ENCODE measurements at regions not wholly inside any gene's neighbourhood (a gene's known extent, or its start where the extent isn't known, plus 50 kb on each side); places are given as distances from the start of the nearest gene placed in this dataset.

GRCh38 chr6:53989504-53989903, 121.7 kb upstream of the MLIP start:
- no peak for DNase-seq
- Histone ChIP-seq H2AFZ (no peak overlapping the region), H3K4me3 (no peak overlapping the region), H3K36me3 (ENCODE audit: low read depth) (no peaks in the 10 kb centered on the region), H3K9me2 (ENCODE audit: insufficient read depth) (no peaks in the 10 kb centered on the region; the same call in 1 of the 2 replicates), H3K4me1 (replicated peaks; ENCODE audit: insufficient read depth) (peaks cover 2% of the 10 kb centered on the region; the same call in 1 of the 2 replicates), H3K27ac (no peak overlapping the region), H3K27me3 (ENCODE audit: insufficient read depth, low read depth) (no peaks in the 10 kb centered on the region), H3K4me2 (no peak overlapping the region), H3K9me3 (ENCODE audit: insufficient read depth, low read depth) (no peaks in the 10 kb centered on the region), H3K79me2 (ENCODE audit: low read depth) (no peaks in the 10 kb centered on the region), H4K20me1 (ENCODE audit: insufficient read depth) (no peaks in the 10 kb centered on the region), H3F3A (ENCODE audit: insufficient read depth, low read depth) (no peaks in the 10 kb centered on the region; the same call in 1 of the 2 replicates)
- intact Hi-C loops (cut with micrococcal nuclease; ENCODE audit: unreplicated experiment), result loop anchor here (10.0 kb wide), 1 partner anchor 705 kb away; no protein-coding TSS in a partner anchor
- no TSS peak for BruUV-seq (replicated peaks)
- TF ChIP-seq EZH2 (IDR thresholded peaks at IDR 0.05; ENCODE audit: low read depth) (no peak), CTCF (conservative IDR thresholded peaks at IDR 0.05) (no peak)
- ChIA-PET POLR2A (ENCODE audit: unreplicated experiment) (no interaction called here), CTCF (no interaction called here)

- Histone ChIP-seq H3K4me2 (no peak overlapping the region), H3K79me2 (ENCODE audit: low read depth) (no peaks in the 10 kb centered on the region), H3K4me3 (no peak overlapping the region), H3K27me3 (ENCODE audit: insufficient read depth, low read depth) (no peaks in the 10 kb centered on the region), H3K27ac (no peak overlapping the region), H3F3A (ENCODE audit: insufficient read depth, low read depth) (no peaks in the 10 kb centered on the region), H3K36me3 (ENCODE audit: low read depth) (no peaks in the 10 kb centered on the region), H3K9me2 (ENCODE audit: insufficient read depth) (peaks cover 4% of the 10 kb centered on the region), H2AFZ (no peak overlapping the region), H3K4me1 (replicated peaks; ENCODE audit: insufficient read depth) (no peaks in the 10 kb centered on the region), H3K9me3 (ENCODE audit: insufficient read depth, low read depth) (no peaks in the 10 kb centered on the region), H4K20me1 (ENCODE audit: insufficient read depth) (no peaks in the 10 kb centered on the region)
- no TSS peak for BruUV-seq (replicated peaks)
- DNase-seq, result no peak
- CTCF ChIA-PET, result no interaction called here
- TF ChIP-seq EZH2 (IDR thresholded peaks at IDR 0.05; ENCODE audit: low read depth) (no peak), CTCF (conservative IDR thresholded peaks at IDR 0.05) (no peak; the same call in 1 of the 2 replicates)
- POLR2A ChIA-PET (ENCODE audit: unreplicated experiment), result no interaction called here
- intact Hi-C loops (cut with micrococcal nuclease; ENCODE audit: unreplicated experiment), result no loop called here
Observed at GRCh38 chr6:53992522-53992921, 118.7 kb upstream of the MLIP start.

- no peaks in the 10 kb centered on the region for H3K79me2 ChIP-seq (ENCODE audit: low read depth)
- no peak overlapping the region for H3K4me3 ChIP-seq
- DNase-seq, result no peak
- ChIA-PET CTCF (no interaction called here), POLR2A (ENCODE audit: unreplicated experiment) (no interaction called here)
- no peaks in the 10 kb centered on the region for H4K20me1 ChIP-seq (ENCODE audit: insufficient read depth)
- intact Hi-C loops (cut with micrococcal nuclease; ENCODE audit: unreplicated experiment), result no loop called here
- peaks cover 4% of the 10 kb centered on the region for H3K9me2 ChIP-seq (ENCODE audit: insufficient read depth)
- H3K4me2 ChIP-seq, result no peak overlapping the region
- H3F3A ChIP-seq (ENCODE audit: insufficient read depth, low read depth), result no peaks in the 10 kb centered on the region
- H3K9me3 ChIP-seq (ENCODE audit: insufficient read depth, low read depth), result no peaks in the 10 kb centered on the region
- no peaks in the 10 kb centered on the region for H3K4me1 ChIP-seq (replicated peaks; ENCODE audit: insufficient read depth)
- TF ChIP-seq EZH2 (IDR thresholded peaks at IDR 0.05; ENCODE audit: low read depth), result no peak
- no peak for TF ChIP-seq CTCF (conservative IDR thresholded peaks at IDR 0.05)
- H3K36me3 ChIP-seq (ENCODE audit: low read depth), result no peaks in the 10 kb centered on the region
- H2AFZ ChIP-seq, result no peak overlapping the region
- no peak overlapping the region for H3K27ac ChIP-seq
- no peaks in the 10 kb centered on the region for H3K27me3 ChIP-seq (ENCODE audit: insufficient read depth, low read depth)
- no TSS peak for BruUV-seq (replicated peaks)
Observed at GRCh38 chr6:53994201-53994600, 117.0 kb upstream of the MLIP start.
